Effector CD8-positive, alpha-beta T cell (primary cell): ENCODE measurements at regions not wholly inside any gene's neighbourhood (a gene's known extent, or its start where the extent isn't known, plus 50 kb on each side); places are given as distances from the start of the nearest gene placed in this dataset.

Experiments
- DNase-seq: peaks from one replicate; lab custom pipeline; 2025; lab: John Stamatoyannopoulos, UW

DNA sequence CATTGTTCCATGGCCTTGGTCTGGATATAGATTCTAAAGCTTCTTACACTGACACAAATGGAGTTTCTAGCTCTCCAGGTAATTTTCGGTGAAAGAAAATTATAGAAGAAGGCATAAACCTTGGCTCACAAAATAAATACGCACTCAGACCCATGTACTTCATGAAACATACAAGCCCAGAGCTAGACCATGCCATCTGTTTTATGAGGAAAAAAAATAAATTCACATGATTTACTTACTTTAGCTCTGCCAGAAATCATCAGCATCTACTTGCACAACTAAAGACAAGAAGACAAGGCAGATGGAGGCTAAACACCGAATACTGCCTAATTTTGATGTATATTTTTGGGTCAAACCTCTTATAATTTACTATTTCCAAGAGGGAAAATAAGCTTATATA lies 197.4 kb upstream of the KLF14 start:
- DNase-seq = no peak

DNA sequence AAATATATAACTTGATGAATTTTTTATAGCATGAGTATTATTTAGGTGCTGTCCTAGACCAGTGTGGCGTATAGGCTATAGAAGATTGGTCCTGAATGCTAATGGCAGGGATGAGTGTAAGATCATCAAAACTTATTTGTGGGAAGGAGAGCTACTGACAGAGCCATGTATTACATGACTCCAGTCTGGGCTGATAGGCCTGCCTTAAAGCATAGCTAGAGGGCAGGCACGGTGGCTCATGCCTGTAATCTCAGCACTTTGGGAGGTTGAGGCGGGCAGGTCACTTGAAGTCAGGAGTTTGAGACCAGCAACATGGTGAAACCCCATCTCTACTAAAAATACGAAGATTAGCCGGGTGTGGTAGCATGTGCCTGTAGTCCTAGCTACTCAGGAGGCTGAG lies 198.1 kb upstream of the KLF14 start:
- DNase-seq = no peak

GRCh38 chr7:130932667-130933432 lies 198.8 kb upstream of the KLF14 start:
- DNase-seq = no peak

DNA sequence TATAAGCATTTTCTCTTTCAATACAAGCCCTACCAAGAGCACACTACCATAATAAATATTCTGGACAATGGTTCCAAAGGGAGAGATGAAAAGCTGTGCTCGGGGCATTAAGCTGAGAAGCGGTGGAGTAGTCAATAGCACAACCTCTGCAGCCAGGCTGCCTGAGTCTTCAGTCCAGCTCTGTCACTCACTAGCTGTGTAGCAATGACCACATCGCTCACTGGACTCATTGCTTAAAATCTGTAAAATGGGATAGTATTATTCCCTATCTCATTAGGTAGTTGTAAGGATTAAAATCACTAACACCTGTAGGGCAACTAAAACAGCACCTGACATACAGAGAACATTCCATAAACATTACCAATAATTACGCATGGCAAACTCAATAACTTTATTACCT lies 199.9 kb upstream of the KLF14 start:
- DNase-seq = no peak

GRCh38 chr7:130935564-130936157 lies 201.7 kb upstream of the KLF14 start:
- DNase-seq = no peak

- no peak for DNase-seq
These were observed 202.4 kb upstream of the KLF14 start for GRCh38 chr7:130936202-130936931.

DNA sequence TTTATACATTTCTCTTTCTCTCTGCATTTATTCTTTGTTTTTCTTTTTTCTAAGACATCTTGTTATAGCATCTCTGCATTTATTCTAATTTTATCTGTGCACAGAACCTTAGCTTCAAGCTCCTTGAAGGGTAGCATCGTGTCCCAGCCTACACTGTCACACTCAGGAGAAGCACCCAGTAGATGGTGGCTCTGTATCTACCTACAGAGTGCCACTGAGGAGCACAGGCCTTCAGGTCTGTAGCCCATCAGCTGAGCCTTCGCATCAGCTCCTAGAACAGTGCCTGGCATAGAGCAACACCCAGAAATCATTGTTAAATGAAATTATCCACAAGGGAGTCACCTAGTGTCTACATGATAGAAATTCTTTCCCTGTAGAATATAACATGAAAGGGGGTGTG lies 203.0 kb upstream of the KLF14 start:
- DNase-seq = no peak

DNA sequence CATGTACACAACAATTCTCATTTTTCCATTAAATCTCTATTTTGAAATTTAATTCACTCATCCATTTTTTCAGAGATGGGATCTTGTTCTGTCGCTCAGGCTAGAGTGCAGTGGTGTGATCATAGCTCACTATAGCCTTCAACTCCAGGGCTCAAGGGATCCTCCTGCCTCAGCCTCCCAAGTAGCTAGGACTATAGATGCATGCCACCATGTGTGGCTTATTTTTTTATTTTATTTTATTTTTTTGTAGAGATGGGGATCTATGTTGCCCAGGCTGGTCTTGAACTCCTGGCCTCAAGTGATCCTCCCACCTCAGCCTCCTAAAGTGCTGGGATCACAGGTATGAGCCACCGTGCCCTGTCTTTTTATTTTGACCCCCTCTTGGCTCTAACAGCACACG lies 203.8 kb upstream of the KLF14 start:
- no peak for DNase-seq

DNA sequence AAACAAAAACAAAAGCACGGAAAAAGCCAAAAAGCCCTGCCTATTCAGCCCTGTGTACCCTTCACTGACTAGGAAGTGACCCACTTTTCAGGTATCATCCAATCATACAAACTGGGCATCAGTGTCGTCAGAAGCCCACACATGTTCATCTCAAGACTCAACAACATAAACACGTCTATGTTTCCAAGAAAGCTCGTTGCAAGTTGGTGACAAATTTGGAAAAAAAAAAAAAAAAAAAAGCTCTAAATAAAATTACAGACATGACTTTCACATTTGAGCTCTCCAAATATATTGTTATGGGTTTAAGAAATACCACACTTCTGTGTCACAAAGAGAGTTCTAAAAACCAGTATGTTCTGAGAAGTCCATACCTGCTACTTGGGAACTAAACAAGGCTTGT lies 204.7 kb upstream of the KLF14 start:
- DNase-seq = no peak

DNA sequence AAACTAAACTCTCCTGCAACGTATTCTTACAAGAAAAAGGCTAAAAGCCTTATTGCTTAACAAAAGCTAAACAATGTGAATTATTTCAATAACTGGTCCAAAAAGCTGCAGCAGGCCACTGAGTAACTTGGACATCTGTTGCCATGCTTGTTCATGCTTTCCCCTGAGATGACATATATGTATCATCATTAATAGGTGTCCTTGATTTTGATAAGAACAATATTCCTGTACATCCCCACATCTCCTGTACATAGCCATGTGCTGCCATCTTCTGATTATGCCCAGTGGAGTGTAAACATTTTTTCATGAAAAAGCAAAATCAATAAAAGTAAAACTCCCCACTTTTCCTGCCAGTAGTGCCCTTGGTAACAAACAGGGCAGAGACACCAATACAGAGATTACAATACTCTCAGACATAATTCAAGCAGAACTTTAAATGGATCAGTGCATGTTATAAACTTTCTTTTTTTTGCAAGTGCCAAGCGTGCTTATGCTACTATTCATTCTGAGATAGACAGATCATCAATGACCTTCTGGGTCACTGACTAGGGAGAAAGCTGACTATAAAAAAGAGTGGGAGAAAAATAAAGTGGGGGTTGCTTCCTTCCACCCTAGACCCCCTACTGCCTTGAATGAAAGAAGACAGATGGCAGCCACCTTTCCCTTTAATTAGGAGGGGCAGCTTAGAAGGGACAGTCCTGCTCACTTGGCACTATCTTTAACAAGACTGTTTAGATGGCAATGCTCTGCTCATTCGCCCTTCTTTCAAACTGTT lies 205.5 kb upstream of the KLF14 start:
- DNase-seq = no peak

DNA sequence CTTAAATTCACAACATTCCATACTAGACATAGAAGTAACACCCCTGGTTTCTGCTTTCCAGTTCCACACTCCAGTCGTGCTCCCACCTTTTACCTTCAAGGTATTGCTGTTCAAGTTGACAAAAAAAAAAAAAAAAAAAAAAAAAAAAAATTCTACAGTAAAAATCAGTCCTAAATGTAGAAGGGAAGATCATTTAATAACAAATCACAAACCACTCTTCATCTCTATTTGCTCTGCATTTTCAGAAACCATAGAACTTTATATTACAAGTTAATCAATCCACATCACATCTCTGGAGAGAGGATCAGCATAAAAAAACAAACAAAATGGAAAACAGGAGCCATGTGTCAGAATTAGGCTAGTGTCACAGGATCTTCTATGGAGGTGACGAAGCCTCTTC lies 206.3 kb upstream of the KLF14 start:
- no peak for DNase-seq

GRCh38 chr7:130940907-130941306 lies 206.9 kb upstream of the KLF14 start:
- DNase-seq = no peak

GRCh38 chr7:130941322-130942210 lies 207.6 kb upstream of the KLF14 start:
- DNase-seq = no peak

- DNase-seq = no peak
These were observed 208.4 kb upstream of the KLF14 start for GRCh38 chr7:130942211-130942964.

DNA sequence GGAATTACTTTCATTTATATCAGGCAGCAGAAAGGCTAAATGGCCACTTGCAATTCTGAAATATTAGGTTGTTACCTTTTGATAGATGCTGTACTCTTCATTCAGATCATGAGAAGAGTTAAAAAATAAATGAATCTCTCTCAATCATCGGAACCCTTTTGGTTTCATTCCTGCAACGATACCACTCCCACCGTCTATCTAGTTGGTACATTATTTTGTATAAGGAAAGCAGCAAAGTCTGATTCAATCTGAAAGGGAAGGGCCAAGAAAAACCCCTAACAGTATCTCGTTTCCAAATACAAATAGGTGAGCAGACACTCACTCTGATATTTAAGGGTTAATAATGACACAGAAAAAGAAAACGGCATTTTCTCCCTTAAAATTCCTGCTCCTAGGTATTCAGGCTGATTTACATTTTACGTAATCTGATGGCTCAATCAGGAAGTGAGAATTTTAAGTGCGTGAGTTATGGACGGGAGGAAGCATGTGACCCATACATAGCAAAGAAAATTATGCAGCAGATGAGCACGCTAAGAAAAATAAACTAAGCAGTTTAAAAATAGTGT lies 209.4 kb upstream of the KLF14 start:
- no peak for DNase-seq

GRCh38 chr7:130943981-130944380 lies 210.0 kb upstream of the KLF14 start:
- no peak for DNase-seq

GRCh38 chr7:130944997-130945396 lies 211.0 kb upstream of the KLF14 start:
- DNase-seq = no peak

- DNase-seq = no peak
These were observed 211.4 kb upstream of the KLF14 start for GRCh38 chr7:130945411-130945811.

GRCh38 chr7:130946114-130946513 lies 212.1 kb upstream of the KLF14 start:
- DNase-seq = no peak
